Glutamatergic neuron (in vitro differentiated cells): ENCODE measurements at regions not wholly inside any gene's neighbourhood (a gene's known extent, or its start where the extent isn't known, plus 50 kb on each side); places are given as distances from the start of the nearest gene placed in this dataset.

Source experiments
- DNase-seq: peaks from one replicate; pipeline ENCODE4 v3.0.0; 2022
- H3K27ac Mint-ChIP-seq: one replicate; pipeline ENCODE4 v1.8.0; 2020; ENCODE audit warnings: mild to moderate bottlenecking, mixed read lengths, inconsistent platforms; ENCODE audit not compliant: unreplicated experiment
- H3K27me3 Mint-ChIP-seq: one replicate; pipeline ENCODE4 v1.8.0; 2020; ENCODE audit warnings: mild to moderate bottlenecking, moderate library complexity, mixed read lengths, inconsistent platforms; ENCODE audit not compliant: unreplicated experiment
- H3K36me3 Mint-ChIP-seq: one replicate; pipeline ENCODE4 v1.8.0; 2020; ENCODE audit warnings: mild to moderate bottlenecking, mixed read lengths, inconsistent platforms; ENCODE audit not compliant: unreplicated experiment
- H3K4me1 Mint-ChIP-seq: one replicate; pipeline ENCODE4 v1.8.0; 2020; ENCODE audit warnings: mild to moderate bottlenecking, low read depth, mixed read lengths, inconsistent platforms; ENCODE audit not compliant: unreplicated experiment
- H3K4me3 Mint-ChIP-seq: one replicate; pipeline ENCODE4 v1.8.0; 2020; ENCODE audit warnings: mild to moderate bottlenecking, mixed read lengths, inconsistent platforms; ENCODE audit not compliant: unreplicated experiment
- H3K9me3 Mint-ChIP-seq: one replicate; pipeline ENCODE4 v1.8.0; 2020; ENCODE audit warnings: mild to moderate bottlenecking, moderate library complexity, mixed read lengths, inconsistent platforms; ENCODE audit not compliant: unreplicated experiment
- CTCF ChIP-seq: fragments of 200-600 bp; sonication (generic); IDR thresholded peaks from one replicate; pipeline ENCODE4 v1.5.0; 2021; ENCODE audit not compliant: partially characterized antibody, unreplicated experiment

GRCh38 chr16:52827456-52827855 is 225.2 kb downstream of the CHD9NB start:
- no peak for DNase-seq
- no peak for TF ChIP-seq CTCF
- peaks cover 5% of the 10 kb centered on the region for H3K4me1 Mint-ChIP-seq
- no peak overlapping the region for H3K4me3 Mint-ChIP-seq
- no peaks in the 10 kb centered on the region for H3K27me3 Mint-ChIP-seq
- H3K27ac Mint-ChIP-seq: no peak overlapping the region
- peaks cover 10% of the 10 kb centered on the region for H3K36me3 Mint-ChIP-seq
- H3K9me3 Mint-ChIP-seq: no peaks in the 10 kb centered on the region

GRCh38 chr16:52825892-52826291 is 226.8 kb downstream of the CHD9NB start:
- no peak overlapping the region for H3K4me3 Mint-ChIP-seq
- peaks cover 10% of the 10 kb centered on the region for H3K36me3 Mint-ChIP-seq
- TF ChIP-seq CTCF: no peak
- peaks cover 2% of the 10 kb centered on the region for H3K27me3 Mint-ChIP-seq
- DNase-seq: no peak
- H3K9me3 Mint-ChIP-seq: no peaks in the 10 kb centered on the region
- H3K4me1 Mint-ChIP-seq: peaks cover 5% of the 10 kb centered on the region
- no peak overlapping the region for H3K27ac Mint-ChIP-seq

- Mint-ChIP-seq H3K9me3 (no peaks in the 10 kb centered on the region), H3K4me3 (no peak overlapping the region), H3K4me1 (no peaks in the 10 kb centered on the region), H3K27ac (no peak overlapping the region), H3K27me3 (peaks cover 4% of the 10 kb centered on the region), H3K36me3 (peaks cover 8% of the 10 kb centered on the region)
- no peak for DNase-seq
- TF ChIP-seq CTCF: no peak
These were observed 232.9 kb downstream of the CHD9NB start for GRCh38 chr16:52819808-52820207.

- H3K36me3 Mint-ChIP-seq: peaks cover 8% of the 10 kb centered on the region
- no peaks in the 10 kb centered on the region for H3K9me3 Mint-ChIP-seq
- H3K4me1 Mint-ChIP-seq: no peaks in the 10 kb centered on the region
- no peak overlapping the region for H3K4me3 Mint-ChIP-seq
- no peak for TF ChIP-seq CTCF
- no peak overlapping the region for H3K27ac Mint-ChIP-seq
- peaks cover 4% of the 10 kb centered on the region for H3K27me3 Mint-ChIP-seq
- no peak for DNase-seq
These were observed 233.3 kb downstream of the CHD9NB start for GRCh38 chr16:52819405-52819804.

- TF ChIP-seq CTCF: no peak
- H3K4me3 Mint-ChIP-seq: no peak overlapping the region
These were observed 235.0 kb downstream of the CHD9NB start for GRCh38 chr16:52817696-52818095.

More at GRCh38 chr16:52817696-52818095, 235.0 kb downstream of the CHD9NB start:
- Mint-ChIP-seq H3K27me3 (peaks cover 4% of the 10 kb centered on the region), H3K9me3 (peaks cover 1% of the 10 kb centered on the region), H3K27ac (no peak overlapping the region), H3K4me1 (no peaks in the 10 kb centered on the region), H3K36me3 (peaks cover 8% of the 10 kb centered on the region)
- no peak for DNase-seq
